SU-DHL-6 (cell line): ENCODE measurements at regions not wholly inside any gene's neighbourhood (a gene's known extent, or its start where the extent isn't known, plus 50 kb on each side); places are given as distances from the start of the nearest gene placed in this dataset.

ENCODE experiments used
- H2AFZ ChIP-seq: fragments of 200-600 bp; sonication (generic); 2 replicates; pipeline ENCODE4 v1.6.1; 2014; ENCODE audit warnings: low read depth, mild to moderate bottlenecking, moderate library complexity, mixed read lengths, antibody characterized with exemption, low read length; ENCODE audit not compliant: severe bottlenecking
- H3F3A ChIP-seq: fragments of 200-600 bp; shearing (Covaris generic); 2 replicates; pipeline ENCODE4 v1.6.0; 2016; ENCODE audit warnings: antibody characterized with exemption, mild to moderate bottlenecking; ENCODE audit not compliant: insufficient read depth
- H3K27ac ChIP-seq: fragments of 200-600 bp; sonication (generic); 2 replicates; pipeline ENCODE4 v1.5.1; 2016; ENCODE audit warnings: low read depth, mild to moderate bottlenecking, low read length, moderate library complexity, mixed read lengths
- H3K27me3 ChIP-seq: fragments of 200-600 bp; sonication (generic), shearing (Covaris generic); 2 replicates; pipeline ENCODE4 v1.6.0; 2014; ENCODE audit warnings: mild to moderate bottlenecking, low read length
- H3K36me3 ChIP-seq: fragments of 200-600 bp; sonication (generic); 2 replicates; pipeline ENCODE4 v1.6.1; 2014; ENCODE audit warnings: mild to moderate bottlenecking, low read length, mixed read lengths
- H3K4me2 ChIP-seq: fragments of 300-600, 200-600 bp; shearing (Covaris generic), sonication (generic); 2 replicates; pipeline ENCODE4 v1.6.0; 2014; ENCODE audit warnings: low read length, low read depth, mild to moderate bottlenecking; ENCODE audit not compliant: poor library complexity, severe bottlenecking
- H3K4me3 ChIP-seq: fragments of 200-600 bp; sonication (generic); 2 replicates; pipeline ENCODE4 v1.5.1; 2014; ENCODE audit warnings: antibody characterized with exemption, low read length, mild to moderate bottlenecking, mixed read lengths; ENCODE audit not compliant: insufficient read depth, poor library complexity, severe bottlenecking
- H3K79me2 ChIP-seq: fragments of 200-600 bp; sonication (generic); 2 replicates; pipeline ENCODE4 v1.6.1; 2014; ENCODE audit warnings: mild to moderate bottlenecking, low read length, moderate library complexity; ENCODE audit not compliant: insufficient read depth
- H3K9ac ChIP-seq: fragments of 200-600 bp; sonication (generic); 2 replicates; pipeline ENCODE4 v1.7.0; 2014; ENCODE audit warnings: mild to moderate bottlenecking, low read length
- H3K9me2 ChIP-seq: fragments of 200-600 bp; sonication (generic); replicated peaks from 2 replicates; pipeline ENCODE4 v1.6.1; 2014; ENCODE audit warnings: low read length; ENCODE audit not compliant: insufficient read depth
- H3K9me3 ChIP-seq: fragments of 200-600 bp; sonication (generic); 2 replicates; pipeline ENCODE4 v1.6.1; 2014; ENCODE audit warnings: low read length, mixed read lengths; ENCODE audit not compliant: insufficient read depth
- H4K20me1 ChIP-seq: fragments of 200-600 bp; sonication (generic); 2 replicates; pipeline ENCODE4 v1.6.1; 2014; ENCODE audit warnings: low read depth, mild to moderate bottlenecking, antibody characterized with exemption, low read length, moderate library complexity, mixed read lengths
- CTCF ChIP-seq: fragments of 200-600 bp; sonication (generic); IDR thresholded peaks from one replicate; pipeline ENCODE4 v1.5.1; 2017; ENCODE audit warnings: antibody characterized with exemption, mild to moderate bottlenecking, low read length, moderate library complexity; ENCODE audit not compliant: insufficient read depth, poor library complexity, severe bottlenecking
- EZH2phosphoT487 ChIP-seq: fragments of 200-600 bp; sonication (generic), shearing (Covaris generic); conservative IDR thresholded peaks from 2 replicates; pipeline ENCODE4 v1.6.1; 2018; ENCODE audit warnings: mild to moderate bottlenecking, antibody characterized with exemption, low read length, moderate library complexity, mixed read lengths

GRCh38 chr3:177448987-177449359 is 251.7 kb upstream of the TBL1XR1 start:
- Histone ChIP-seq H3K9me3 (no peaks in the 10 kb centered on the region), H3K36me3 (no peaks in the 10 kb centered on the region), H4K20me1 (no peaks in the 10 kb centered on the region), H3K9ac (no peak overlapping the region), H3K27ac (no peak overlapping the region), H3K27me3 (no peaks in the 10 kb centered on the region), H3K4me3 (no peak overlapping the region), H3K79me2 (no peaks in the 10 kb centered on the region), H3F3A (no peaks in the 10 kb centered on the region), H3K4me2 (no peak overlapping the region), H2AFZ (no peak overlapping the region), H3K9me2 (no peaks in the 10 kb centered on the region)
- TF ChIP-seq EZH2phosphoT487 (no peak), CTCF (no peak)

GRCh38 chr3:177449360-177450006 is 252.2 kb upstream of the TBL1XR1 start:
- Histone ChIP-seq H3K79me2 (no peaks in the 10 kb centered on the region), H3K4me3 (no peak overlapping the region), H3K27me3 (no peaks in the 10 kb centered on the region), H2AFZ (no peak overlapping the region), H3K4me2 (no peak overlapping the region), H3K9ac (no peak overlapping the region), H3K9me3 (no peaks in the 10 kb centered on the region), H4K20me1 (no peaks in the 10 kb centered on the region), H3K36me3 (no peaks in the 10 kb centered on the region), H3K27ac (no peak overlapping the region), H3F3A (no peaks in the 10 kb centered on the region), H3K9me2 (no peaks in the 10 kb centered on the region)
- TF ChIP-seq EZH2phosphoT487 (no peak), CTCF (no peak)

GRCh38 chr3:177451301-177451750 is 254.0 kb upstream of the TBL1XR1 start:
- H3K4me3 ChIP-seq = no peak overlapping the region
- H3K27ac ChIP-seq = no peak overlapping the region
- no peaks in the 10 kb centered on the region for H3F3A ChIP-seq
- TF ChIP-seq CTCF = no peak
- TF ChIP-seq EZH2phosphoT487 = no peak
- no peak overlapping the region for H2AFZ ChIP-seq
- no peaks in the 10 kb centered on the region for H4K20me1 ChIP-seq
- no peaks in the 10 kb centered on the region for H3K9me3 ChIP-seq
- H3K9me2 ChIP-seq = no peaks in the 10 kb centered on the region
- no peak overlapping the region for H3K9ac ChIP-seq
- no peak overlapping the region for H3K4me2 ChIP-seq
- H3K27me3 ChIP-seq = no peaks in the 10 kb centered on the region
- no peaks in the 10 kb centered on the region for H3K36me3 ChIP-seq
- no peaks in the 10 kb centered on the region for H3K79me2 ChIP-seq
